Stomach (tissue), 8 donors: ENCODE measurements at regions not wholly inside any gene's neighbourhood (a gene's known extent, or its start where the extent isn't known, plus 50 kb on each side); places are given as distances from the start of the nearest gene placed in this dataset.

Experiments used
- DNase-seq, 2 donors: peaks; one replicate each; pipeline versions ENCODE4 v3.0.0 to v3.0.0-alpha.2; 2013 to 2019
- H3K27ac ChIP-seq, 5 donors: fragments of 200-600 bp in 4 of 5; sonication (generic) in 4 of 5; one replicate each; pipeline ENCODE4 v1.5.1; 2013 to 2019; ENCODE audit warnings: mild to moderate bottlenecking in 1 of 5, moderate library complexity in 1 of 5
- H3K27me3 ChIP-seq, 3 donors: fragments of 200-600 bp; sonication (generic); one replicate each; pipeline ENCODE4 v1.5.1; 2017 to 2019; ENCODE audit warnings: mixed run types in 1 of 3
- H3K36me3 ChIP-seq, 4 donors: fragments of 200-600 bp; sonication (generic); 1 replicate in 3 of 4; 2 replicates in 1 of 4; pipeline ENCODE4 v1.5.1; 2016 to 2019
- H3K4me1 ChIP-seq, 4 donors: fragments of 200-600 bp; sonication (generic); one replicate each; pipeline ENCODE4 v1.5.1; 2016 to 2019
- H3K4me3 ChIP-seq, 4 donors: fragments of 200-600 bp; sonication (generic) in 3 of 4; one replicate each; pipeline ENCODE4 v1.5.1; 2016 to 2019; ENCODE audit warnings: mild to moderate bottlenecking in 1 of 4
- H3K9me3 ChIP-seq, 4 donors: fragments of 200-600 bp; sonication (generic); one replicate each; pipeline ENCODE4 v1.5.1; 2016 to 2019
- CTCF ChIP-seq, 7 experiments: fragments of 450-650 bp in 4 of 7; fragments of 200-600 bp in 3 of 7; sonication (generic) in 3 of 7; IDR thresholded peaks; one replicate each; pipeline ENCODE4 v1.5.1; 2016 to 2019; ENCODE audit warnings: antibody characterized with exemption in 7 of 7, control low read depth in 2 of 7, mild to moderate bottlenecking in 1 of 7
- EP300 ChIP-seq: sonication (generic); formaldehyde crosslinking; IDR thresholded peaks from one replicate; pipeline ENCODE4 v1.6.1; 2017; ENCODE audit warnings: antibody characterized with exemption
- POLR2A ChIP-seq, 4 donors: fragments of 450-650 bp; IDR thresholded peaks; one replicate each; pipeline ENCODE4 v1.6.1; 2016; ENCODE audit warnings: antibody characterized with exemption in 4 of 4, control low read depth in 2 of 4, mild to moderate bottlenecking in 1 of 4, moderate library complexity in 1 of 4
- POLR2AphosphoS5 ChIP-seq, 3 donors: sonication (generic); formaldehyde crosslinking; IDR thresholded peaks; one replicate each; pipeline ENCODE4 v1.6.1; 2016; ENCODE audit warnings: antibody characterized with exemption in 3 of 3
- WGBS, 5 donors: extraction: QIAGEN DNeasy Blood & Tissue Kit in 3 of 5; methylation state at CpG; one replicate each; pipeline versions ENCODE4 v1.1.5 to v1.1.7; 2013 to 2018; 5-methylcytosine and 5-hydroxymethylcytosine counted together
- intact Hi-C: fragments of 100-400 bp; cut with DNase I; formaldehyde crosslinking; loops from one replicate; pipeline ENCODE4 v1.15.1; 2023; ENCODE audit warnings: low total_unique reads
- donor health status: healthy with polysubstance abuse.
- donor health status: Bipolar disorder and iron deficiency.
- donor health status: healthy.

- no peak for TF ChIP-seq POLR2A (IDR thresholded peaks at IDR 0.05)
- TF ChIP-seq CTCF (IDR thresholded peaks at IDR 0.05): no peak
- no peak for TF ChIP-seq EP300
- TF ChIP-seq POLR2AphosphoS5 (IDR thresholded peaks at IDR 0.05): no peak
- intact Hi-C loops: no loop called here
- no peaks in the 10 kb centered on the region for H3K9me3 ChIP-seq
- H3K36me3 ChIP-seq: no peaks in the 10 kb centered on the region
- WGBS, 5 donors: 60 to 72% (median 64%) methylated on average over 3 of the region's 3 CpGs
- peak in 1 of 2 donors; percentile 15 for DNase-seq
- H3K4me3 ChIP-seq: no peak overlapping the region
- H3K27ac ChIP-seq: no peak overlapping the region
- no peaks in the 10 kb centered on the region for H3K27me3 ChIP-seq
- H3K4me1 ChIP-seq: peaks cover 0 to 4% (median 0%) of the 10 kb centered on the region in 4 donors
Measured at GRCh38 chr17:63138713-63139112, 172.7 kb downstream of the TANC2 start.

DNA sequence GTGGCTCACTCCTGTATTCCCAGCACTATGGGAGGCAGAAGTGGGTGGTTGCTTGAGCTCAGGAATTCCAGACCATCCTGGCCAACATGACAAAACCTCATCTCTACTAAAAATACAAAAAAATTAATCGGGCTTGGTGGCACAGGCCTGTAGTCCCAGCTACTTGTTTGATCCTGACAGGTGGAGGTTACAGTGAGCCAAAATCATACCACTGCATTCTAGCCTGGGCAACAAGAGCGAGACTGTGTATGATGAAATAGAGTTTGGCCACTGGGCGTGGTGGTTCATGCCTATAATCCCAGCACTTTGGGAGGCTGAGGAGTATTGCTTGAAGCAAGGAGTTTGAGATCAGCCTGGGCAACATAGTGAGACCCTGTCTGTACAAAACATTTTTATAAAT is 173.3 kb downstream of the TANC2 start:
- 87 to 97% (median 94%) methylated on average over 3 of the region's 3 CpGs for WGBS, 5 donors
- intact Hi-C loops: no loop called here

GRCh38 chr17:63140255-63140654 is 174.2 kb downstream of the TANC2 start:
- WGBS, 5 donors: 36 to 62% (median 54%) methylated on average over 1 of the region's 1 CpG
- DNase-seq: peak in 1 of 2 donors; percentile 55

More for the DNA sequence above, 173.3 kb downstream of the TANC2 start:
- no peak overlapping the region for H3K4me3 ChIP-seq
- no peaks in the 10 kb centered on the region for H3K27me3 ChIP-seq
- H3K4me1 ChIP-seq: peaks cover 0 to 4% (median 0%) of the 10 kb centered on the region in 4 donors
- H3K27ac ChIP-seq: no peak overlapping the region
- DNase-seq: no peak
- H3K9me3 ChIP-seq: no peaks in the 10 kb centered on the region
- TF ChIP-seq CTCF (IDR thresholded peaks at IDR 0.05): no peak
- TF ChIP-seq POLR2AphosphoS5 (IDR thresholded peaks at IDR 0.05): no peak
- TF ChIP-seq EP300: no peak
- TF ChIP-seq POLR2A (IDR thresholded peaks at IDR 0.05): no peak
- no peaks in the 10 kb centered on the region for H3K36me3 ChIP-seq

GRCh38 chr17:63142836-63143235 is 176.8 kb downstream of the TANC2 start:
- TF ChIP-seq POLR2A (IDR thresholded peaks at IDR 0.05): no peak
- TF ChIP-seq EP300: no peak
- no peak for TF ChIP-seq POLR2AphosphoS5 (IDR thresholded peaks at IDR 0.05)
- no peak for TF ChIP-seq CTCF (IDR thresholded peaks at IDR 0.05)
- Histone ChIP-seq H3K4me1 (peaks cover 0 to 4% (median 0%) of the 10 kb centered on the region in 4 donors), H3K27me3 (no peaks in the 10 kb centered on the region), H3K36me3 (no peaks in the 10 kb centered on the region), H3K4me3 (no peak overlapping the region), H3K9me3 (no peaks in the 10 kb centered on the region), H3K27ac (no peak overlapping the region)
- no peak for DNase-seq
- intact Hi-C loops: no loop called here
- WGBS, 5 donors: 93 to 100% (median 97%) methylated on average over 1 of the region's 1 CpG

More at GRCh38 chr17:63140255-63140654, 174.2 kb downstream of the TANC2 start:
- no peak overlapping the region for H3K4me3 ChIP-seq
- no peaks in the 10 kb centered on the region for H3K27me3 ChIP-seq
- H3K27ac ChIP-seq: no peak overlapping the region
- H3K4me1 ChIP-seq: peaks cover 0 to 4% (median 0%) of the 10 kb centered on the region in 4 donors
- TF ChIP-seq POLR2AphosphoS5 (IDR thresholded peaks at IDR 0.05): no peak
- no peak for TF ChIP-seq EP300
- no peak for TF ChIP-seq POLR2A (IDR thresholded peaks at IDR 0.05)
- TF ChIP-seq CTCF (IDR thresholded peaks at IDR 0.05): no peak
- H3K9me3 ChIP-seq: no peaks in the 10 kb centered on the region
- H3K36me3 ChIP-seq: no peaks in the 10 kb centered on the region
- intact Hi-C loops: no loop called here
